Brain microvascular endothelial cell (primary cell): ENCODE measurements at regions not wholly inside any gene's neighbourhood (a gene's known extent, or its start where the extent isn't known, plus 50 kb on each side); places are given as distances from the start of the nearest gene placed in this dataset.

Source experiments
- DNase-seq: peaks from one replicate; pipeline ENCODE4 v3.0.0-alpha.2; 2020
- H3K27ac ChIP-seq: fragments of 250-450 bp; sonication (Bioruptor Pico); 2 replicates; pipeline ENCODE4 v1.5.1; 2020; ENCODE audit warnings: mild to moderate bottlenecking, moderate library complexity
- H3K27me3 ChIP-seq: fragments of 250-450 bp; sonication (Bioruptor Pico); replicated peaks from 2 replicates; pipeline ENCODE4 v1.5.1; 2020; ENCODE audit warnings: mild to moderate bottlenecking
- H3K36me3 ChIP-seq: fragments of 250-450 bp; sonication (Bioruptor Pico); replicated peaks from 2 replicates; pipeline ENCODE4 v1.5.1; 2020; ENCODE audit warnings: mild to moderate bottlenecking
- H3K4me3 ChIP-seq: 2 replicates; pipeline ENCODE4 v1.5.1; 2011; ENCODE audit warnings: low read depth, mild to moderate bottlenecking, control low read depth, low read length, moderate library complexity
- in situ Hi-C: cut with HindIII; loops from 2 replicates; pipeline ENCODE4 v1.10.0; 2017; ENCODE audit warnings: low sequenced_read_pairs, low pct_ligation_motif_present
- TF ChIP-seq, protein P1 (sequence below): IDR thresholded peaks from 2 replicates; pipeline ENCODE4 v1.5.1; 2011; ENCODE audit warnings: low read depth, mild to moderate bottlenecking, moderate library complexity, low read length, control low read depth, inconsistent platforms; ENCODE audit errors: missing control alignments

DNA sequence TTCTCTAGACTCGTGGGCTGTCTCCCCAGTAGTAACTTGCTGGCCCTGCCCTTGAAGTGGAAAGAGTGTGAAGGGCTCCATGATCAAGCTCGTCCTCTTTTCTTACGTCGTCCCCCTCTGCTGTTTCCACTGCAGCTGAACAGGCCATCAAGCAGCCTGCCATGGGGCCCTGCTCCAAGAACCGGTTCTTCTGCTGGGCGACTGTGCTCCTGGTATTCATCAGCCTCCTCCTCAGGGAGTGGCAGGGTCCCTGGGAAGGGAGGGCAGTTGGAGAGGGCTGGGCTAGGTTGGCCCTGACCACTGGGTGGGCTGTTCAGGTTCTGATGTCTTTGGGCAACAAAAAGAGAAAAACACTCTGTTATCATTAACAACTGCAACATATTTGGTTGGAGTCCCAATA lies 151.5 kb downstream of the FCRL5 start:
- Histone ChIP-seq H3K4me3 (no peak overlapping the region), H3K27ac (no peak overlapping the region), H3K36me3 (no peaks in the 10 kb centered on the region), H3K27me3 (no peaks in the 10 kb centered on the region)
- DNase-seq = no peak
- TF ChIP-seq, protein P1, sequence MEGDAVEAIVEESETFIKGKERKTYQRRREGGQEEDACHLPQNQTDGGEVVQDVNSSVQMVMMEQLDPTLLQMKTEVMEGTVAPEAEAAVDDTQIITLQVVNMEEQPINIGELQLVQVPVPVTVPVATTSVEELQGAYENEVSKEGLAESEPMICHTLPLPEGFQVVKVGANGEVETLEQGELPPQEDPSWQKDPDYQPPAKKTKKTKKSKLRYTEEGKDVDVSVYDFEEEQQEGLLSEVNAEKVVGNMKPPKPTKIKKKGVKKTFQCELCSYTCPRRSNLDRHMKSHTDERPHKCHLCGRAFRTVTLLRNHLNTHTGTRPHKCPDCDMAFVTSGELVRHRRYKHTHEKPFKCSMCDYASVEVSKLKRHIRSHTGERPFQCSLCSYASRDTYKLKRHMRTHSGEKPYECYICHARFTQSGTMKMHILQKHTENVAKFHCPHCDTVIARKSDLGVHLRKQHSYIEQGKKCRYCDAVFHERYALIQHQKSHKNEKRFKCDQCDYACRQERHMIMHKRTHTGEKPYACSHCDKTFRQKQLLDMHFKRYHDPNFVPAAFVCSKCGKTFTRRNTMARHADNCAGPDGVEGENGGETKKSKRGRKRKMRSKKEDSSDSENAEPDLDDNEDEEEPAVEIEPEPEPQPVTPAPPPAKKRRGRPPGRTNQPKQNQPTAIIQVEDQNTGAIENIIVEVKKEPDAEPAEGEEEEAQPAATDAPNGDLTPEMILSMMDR = no peak
- in situ Hi-C loops = no loop called here

- TF ChIP-seq, protein P1 = no peak
- DNase-seq = no peak
- no peaks in the 10 kb centered on the region for H3K36me3 ChIP-seq
- H3K4me3 ChIP-seq = no peak overlapping the region
- in situ Hi-C loops = no loop called here
- H3K27me3 ChIP-seq = no peaks in the 10 kb centered on the region
- H3K27ac ChIP-seq = no peak overlapping the region
These were observed 152.3 kb downstream of the FCRL5 start for GRCh38 chr1:157399984-157400382.

GRCh38 chr1:157399343-157399983 lies 152.9 kb downstream of the FCRL5 start:
- Histone ChIP-seq H3K27ac (no peak overlapping the region), H3K27me3 (no peaks in the 10 kb centered on the region), H3K4me3 (no peak overlapping the region), H3K36me3 (no peaks in the 10 kb centered on the region)
- no peak for DNase-seq
- TF ChIP-seq, protein P1 = no peak
- in situ Hi-C loops = no loop called here

DNA sequence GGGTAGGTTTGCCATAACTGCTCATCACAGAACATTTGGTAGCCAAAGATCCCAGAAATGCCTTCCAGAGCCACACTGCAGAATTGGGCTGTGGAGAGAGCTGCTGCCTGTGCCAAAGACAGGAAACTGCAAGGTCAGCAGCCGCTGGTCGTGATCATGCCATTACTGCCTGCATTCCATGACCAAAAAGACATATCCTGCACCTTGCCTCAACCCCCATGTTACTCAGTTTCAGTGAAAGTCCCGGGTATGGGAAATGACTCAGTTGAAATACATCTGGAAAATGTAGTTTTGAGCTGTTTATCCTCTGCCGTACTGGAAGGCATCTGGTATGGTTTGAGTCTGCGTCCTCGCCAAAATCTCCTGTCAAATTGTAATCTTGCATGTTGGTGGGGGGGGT lies 161.7 kb downstream of the FCRL5 start:
- TF ChIP-seq, protein P1 = no peak
- peak; percentile 73 for DNase-seq
- H3K36me3 ChIP-seq = no peaks in the 10 kb centered on the region
- H3K27me3 ChIP-seq = no peaks in the 10 kb centered on the region
- no peak overlapping the region for H3K27ac ChIP-seq
- in situ Hi-C loops = no loop called here
- H3K4me3 ChIP-seq = no peak overlapping the region

DNA sequence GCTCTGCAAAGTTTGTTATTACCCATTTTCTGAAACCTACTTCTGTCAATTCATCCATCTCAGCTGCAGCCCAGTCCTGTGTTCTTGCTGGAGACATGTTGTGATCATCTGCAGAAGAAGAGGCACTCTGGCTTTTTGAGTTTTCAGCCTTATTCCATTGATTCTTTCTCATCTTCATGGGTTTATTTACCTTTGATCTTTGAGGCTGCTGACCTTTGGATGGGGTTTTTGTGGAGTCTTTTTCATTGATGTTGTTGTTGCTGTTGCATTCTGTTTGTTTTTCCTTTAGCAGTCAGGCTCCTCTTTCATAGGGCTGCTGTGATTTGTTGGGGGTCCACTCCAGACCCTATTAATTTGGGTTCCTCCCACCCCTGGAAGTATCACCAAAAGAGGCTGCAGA lies 164.3 kb downstream of the FCRL5 start:
- no peak overlapping the region for H3K4me3 ChIP-seq
- TF ChIP-seq, protein P1 = no peak
- H3K27ac ChIP-seq = no peak overlapping the region
- in situ Hi-C loops = no loop called here
- DNase-seq = no peak
- H3K36me3 ChIP-seq = no peaks in the 10 kb centered on the region
- H3K27me3 ChIP-seq = no peaks in the 10 kb centered on the region

- in situ Hi-C loops = no loop called here
- H3K36me3 ChIP-seq = no peaks in the 10 kb centered on the region
- TF ChIP-seq, protein P1 = no peak
- no peak overlapping the region for H3K4me3 ChIP-seq
- DNase-seq = no peak
- H3K27me3 ChIP-seq = no peaks in the 10 kb centered on the region
- H3K27ac ChIP-seq = no peak overlapping the region
These were observed 168.1 kb downstream of the FCRL5 start for GRCh38 chr1:157384258-157384657.
